Stromal cell of bone marrow (primary cell): ENCODE measurements at regions not wholly inside any gene's neighbourhood (a gene's known extent, or its start where the extent isn't known, plus 50 kb on each side); places are given as distances from the start of the nearest gene placed in this dataset.

Experiments
- DNase-seq: peaks from one replicate; pipeline ENCODE4 v3.0.0-alpha.2; 2012; ENCODE audit warnings: low read depth

DNA sequence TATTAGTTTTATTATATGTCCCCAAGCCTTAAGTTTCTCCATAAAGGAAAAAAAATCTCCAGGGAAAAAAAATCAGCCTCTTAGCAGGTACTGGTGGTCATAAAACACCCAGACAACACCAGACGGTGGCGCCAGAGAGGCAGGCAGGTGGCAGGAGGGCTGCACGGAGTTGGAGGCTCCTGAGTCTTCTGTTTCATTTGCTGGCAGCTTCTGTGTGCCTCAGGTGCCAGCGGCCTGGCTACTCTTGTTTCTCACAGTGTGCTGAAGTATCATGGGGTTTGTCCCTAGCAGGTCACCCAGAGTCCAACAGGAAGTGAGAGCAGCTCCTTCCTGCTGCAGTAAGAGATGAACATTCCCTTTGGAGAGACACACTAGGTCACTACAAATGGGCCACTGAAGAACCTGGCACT is 123.3 kb upstream of the GADD45A start:
- DNase-seq, result peak; percentile 73

- DNase-seq, result no peak
Observed at GRCh38 chr1:67563684-67564083, 121.3 kb upstream of the GADD45A start.

- DNase-seq, result peak; percentile 79
Observed at GRCh38 chr1:67564193-67564592, 120.8 kb upstream of the GADD45A start.

DNA sequence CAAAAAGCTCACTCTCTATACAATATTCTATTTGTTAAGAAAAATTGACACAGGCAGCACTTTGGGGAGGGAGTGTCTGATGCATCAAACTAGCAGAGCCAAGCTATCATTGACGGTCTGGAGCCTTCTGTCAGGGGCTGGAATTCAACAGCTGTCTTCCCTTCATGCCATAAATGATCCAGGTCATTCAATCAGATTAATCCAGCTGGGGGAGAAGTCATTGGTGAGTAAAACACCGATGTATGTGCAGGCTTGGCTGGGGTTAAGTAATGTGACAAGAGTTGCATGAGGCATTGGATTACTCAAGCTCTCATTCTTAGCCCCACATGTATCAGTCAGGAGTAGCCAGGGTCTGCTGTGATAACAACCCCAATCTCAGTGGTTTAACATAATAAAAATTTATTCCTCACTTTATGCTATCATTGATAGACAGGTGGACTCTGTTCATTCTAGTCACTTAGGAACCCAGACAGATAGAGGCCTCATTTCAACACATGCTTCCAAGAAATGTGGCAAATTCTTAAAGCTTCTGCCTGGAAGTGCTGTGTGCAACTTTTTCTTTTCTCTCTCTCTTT is 118.1 kb upstream of the GADD45A start:
- no peak for DNase-seq

GRCh38 chr1:67570486-67571143 is 114.4 kb upstream of the GADD45A start:
- peak; percentile 73 for DNase-seq

DNA sequence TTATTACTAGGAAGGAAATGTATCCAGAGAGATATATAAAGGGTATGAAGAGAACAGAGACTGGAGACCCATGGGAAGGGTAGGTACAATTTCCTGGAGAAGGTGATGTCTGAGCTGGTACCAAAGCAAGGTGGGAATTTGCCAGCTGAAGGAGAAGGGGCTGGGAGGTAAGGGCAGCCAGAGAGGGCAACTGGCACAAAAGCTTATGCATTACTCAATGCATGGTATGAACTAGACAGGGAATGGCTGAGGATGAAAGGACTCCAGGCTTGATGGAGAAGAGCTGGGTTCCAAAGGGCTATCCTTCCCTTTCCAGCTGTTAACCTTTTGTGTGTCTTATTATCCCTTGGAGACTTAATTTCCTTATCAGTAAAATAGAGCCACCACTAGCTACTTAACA is 113.6 kb upstream of the GADD45A start:
- DNase-seq, result no peak

GRCh38 chr1:67571901-67572593 is 113.0 kb upstream of the GADD45A start:
- no peak for DNase-seq

- DNase-seq, result no peak
Observed at GRCh38 chr1:67572594-67573221, 112.3 kb upstream of the GADD45A start.

- DNase-seq, result no peak
Observed at GRCh38 chr1:67573311-67573872, 111.6 kb upstream of the GADD45A start.

- no peak for DNase-seq
Observed at GRCh38 chr1:67574221-67574620, 110.8 kb upstream of the GADD45A start.

DNA sequence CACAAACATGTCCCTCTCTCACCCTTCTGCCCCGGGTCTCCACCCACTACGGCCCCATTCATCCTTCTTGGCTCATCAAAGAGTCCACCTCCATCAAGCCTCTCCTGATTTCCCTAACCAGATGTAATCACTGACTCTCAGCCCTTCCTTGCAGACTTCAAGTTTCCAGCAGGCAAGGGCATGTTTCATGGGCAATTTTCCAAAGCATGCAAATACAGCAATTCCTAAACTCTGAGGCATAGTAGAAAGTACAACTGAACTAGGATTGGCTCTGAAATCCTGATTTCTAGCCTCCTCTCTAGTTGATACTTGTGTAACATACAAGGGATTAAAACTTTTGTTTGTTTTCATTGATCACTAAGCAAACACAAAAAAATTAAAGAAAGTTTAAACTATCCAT is 109.1 kb upstream of the GADD45A start:
- peak; percentile 67 for DNase-seq

GRCh38 chr1:67576474-67576873 is 108.5 kb upstream of the GADD45A start:
- no peak for DNase-seq

GRCh38 chr1:67577646-67578045 is 107.4 kb upstream of the GADD45A start:
- DNase-seq, result no peak

DNA sequence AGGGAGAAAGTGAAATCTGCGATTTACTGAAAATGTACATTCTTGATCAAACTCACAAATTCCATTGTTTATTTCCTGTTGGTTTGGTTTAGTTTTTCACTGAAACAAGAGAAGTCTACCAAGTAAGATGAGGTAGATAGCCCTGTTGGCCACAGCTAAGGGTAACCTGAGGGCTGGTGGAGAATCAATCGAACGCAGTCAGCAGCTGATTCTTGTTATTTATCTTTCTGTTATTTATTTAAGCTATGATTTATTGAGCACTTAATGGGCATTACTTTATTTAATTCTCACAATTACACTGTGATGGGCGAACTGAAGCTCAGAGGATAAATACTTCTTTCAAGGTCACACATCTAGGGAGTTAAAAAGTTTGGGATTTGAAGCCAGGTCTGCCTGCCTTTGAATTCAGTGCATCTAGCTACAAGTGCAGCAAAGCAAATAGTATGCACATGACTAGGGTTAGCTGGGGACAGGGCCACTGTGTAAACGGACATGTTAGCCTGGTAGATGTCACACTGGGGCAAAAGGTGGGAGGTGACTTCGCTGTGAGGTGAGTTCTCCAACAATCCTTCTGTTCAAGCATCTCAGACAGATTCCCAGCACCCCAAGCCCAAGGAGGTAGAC is 106.5 kb upstream of the GADD45A start:
- DNase-seq, result no peak

DNA sequence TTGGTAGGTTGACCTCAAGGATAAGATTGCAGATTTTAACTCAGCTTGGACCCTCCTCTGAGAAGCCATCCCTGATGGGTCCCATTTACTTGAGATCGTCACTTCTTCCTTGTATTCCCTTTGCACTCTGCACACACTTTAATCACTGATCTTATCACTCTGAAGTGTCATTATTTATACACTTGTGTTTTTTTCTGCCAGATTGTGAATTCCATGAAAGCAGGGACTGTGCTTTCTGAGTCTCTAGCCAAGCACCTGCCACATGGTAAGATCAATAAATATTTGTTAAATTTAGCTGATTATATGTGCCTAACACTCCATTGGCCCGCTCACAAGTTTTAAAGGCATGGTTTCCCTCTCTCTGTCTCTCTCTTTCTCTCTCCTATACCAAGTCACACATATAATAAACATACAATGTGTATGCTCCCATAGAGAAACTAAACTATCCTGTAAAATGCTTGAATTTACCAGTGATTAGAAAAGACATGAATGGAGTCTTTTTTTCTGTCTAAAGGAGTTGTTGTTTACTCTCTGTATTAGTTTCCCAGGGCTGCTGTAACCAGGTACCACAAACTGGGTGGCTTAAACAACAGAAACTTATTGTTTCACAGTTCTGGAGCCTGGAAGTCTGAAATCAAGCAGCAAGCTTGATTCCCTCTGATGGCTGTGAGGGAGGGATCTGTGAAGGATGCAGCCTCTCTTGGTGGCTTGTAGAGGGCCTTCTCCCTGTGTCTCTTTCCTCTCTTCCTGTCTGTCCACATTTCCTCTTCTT is 105.2 kb upstream of the GADD45A start:
- DNase-seq, result no peak

GRCh38 chr1:67580691-67581403 is 104.2 kb upstream of the GADD45A start:
- no peak for DNase-seq

DNA sequence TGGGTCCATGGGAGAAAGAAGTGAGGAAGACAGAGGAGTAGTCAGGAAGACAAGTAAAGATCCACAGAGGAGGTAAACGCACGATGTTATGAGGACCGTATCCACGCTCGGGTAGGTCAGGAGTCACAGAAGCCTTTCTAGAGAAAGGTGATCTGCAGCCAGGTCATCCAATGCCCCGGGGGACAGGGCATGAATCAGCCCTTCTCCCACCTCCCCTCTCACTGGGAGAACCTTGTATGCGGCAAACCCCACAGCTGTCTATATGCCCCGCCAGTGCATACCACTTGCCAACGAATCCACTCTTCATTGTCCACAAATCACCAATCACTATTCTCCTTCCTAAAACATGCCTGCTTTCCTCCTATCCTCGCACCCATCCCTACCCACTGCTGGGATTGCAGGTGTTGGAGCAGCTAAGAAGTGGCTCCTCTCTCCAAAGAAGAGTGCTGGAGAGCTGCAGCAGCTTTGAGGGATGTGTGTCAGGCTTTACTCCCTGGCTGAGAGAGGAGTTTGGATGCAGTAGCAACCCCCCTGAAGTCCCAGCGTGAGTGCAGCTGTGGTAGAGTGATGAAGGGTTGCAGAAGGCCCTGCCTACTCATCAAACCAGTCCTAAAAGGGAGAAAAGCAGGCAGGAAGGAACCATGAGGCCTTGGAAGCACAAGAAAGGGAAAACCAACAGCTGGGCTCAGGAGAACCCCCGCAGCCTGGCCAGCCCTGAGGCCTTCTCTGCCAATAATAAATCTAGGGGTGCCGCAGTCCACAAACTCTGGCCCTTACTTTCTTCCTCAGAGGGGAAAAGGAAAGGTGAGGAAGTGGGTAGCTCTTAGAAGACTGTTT is 102.2 kb upstream of the GADD45A start:
- peak; percentile 59 for DNase-seq

GRCh38 chr1:67583462-67583950 is 101.5 kb upstream of the GADD45A start:
- DNase-seq, result peak; percentile 73

DNA sequence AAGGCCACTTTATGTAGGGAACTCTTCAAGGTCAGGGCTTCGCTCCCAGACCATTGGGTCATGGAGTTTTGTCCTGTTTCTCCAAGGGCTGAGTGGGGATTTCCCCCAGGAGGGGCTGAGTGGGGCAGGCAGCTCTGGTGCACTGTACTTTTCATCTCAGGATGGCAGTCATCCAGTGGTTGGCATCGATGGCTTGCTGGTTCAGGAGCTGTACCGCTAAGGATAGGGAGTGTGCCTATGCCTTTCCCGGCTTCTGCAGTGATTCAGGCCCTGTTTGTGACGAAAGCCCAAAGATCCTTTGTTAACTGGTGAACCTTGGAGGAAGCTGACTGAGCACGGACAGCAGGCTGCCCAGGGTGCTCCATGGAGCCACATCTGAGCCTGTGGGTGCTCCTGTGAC is 100.1 kb upstream of the GADD45A start:
- no peak for DNase-seq

DNA sequence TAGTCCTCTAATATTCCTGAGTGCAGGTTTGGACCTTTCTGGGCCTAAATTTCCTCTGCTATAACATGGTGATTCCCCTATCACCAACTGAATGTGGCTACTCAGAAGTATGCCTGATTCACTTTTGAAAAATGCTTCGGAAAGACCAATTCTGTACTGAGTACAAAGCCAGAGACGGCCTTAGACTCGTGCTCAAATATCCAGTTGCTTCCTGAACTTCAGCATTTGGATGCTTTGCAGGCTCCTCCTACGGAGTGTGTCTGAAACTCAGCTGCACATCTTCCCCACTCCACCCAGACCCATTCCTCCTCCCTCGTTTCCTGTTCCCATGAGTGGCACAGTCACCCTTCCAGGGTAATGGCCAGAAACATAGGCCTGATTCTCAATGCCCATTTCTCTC is 98.4 kb upstream of the GADD45A start:
- DNase-seq, result peak; percentile 57
